Sigmoid colon (tissue), 4 donors: ENCODE measurements at regions not wholly inside any gene's neighbourhood (a gene's known extent, or its start where the extent isn't known, plus 50 kb on each side); places are given as distances from the start of the nearest gene placed in this dataset.

Experiments
- EP300 ChIP-seq, 4 donors: sonication (generic); formaldehyde crosslinking; IDR thresholded peaks; one replicate each; pipeline ENCODE4 v1.6.1; 2017; ENCODE audit warnings: antibody characterized with exemption in 4 of 4
- POLR2AphosphoS5 ChIP-seq, 4 donors: sonication (generic); formaldehyde crosslinking; IDR thresholded peaks; one replicate each; pipeline ENCODE4 v1.6.1; 2017; ENCODE audit warnings: antibody characterized with exemption in 4 of 4
- TF ChIP-seq, protein P1 (sequence below), 4 experiments: fragments of 450-650 bp in 3 of 4; fragments of 200-600 bp in 1 of 4; IDR thresholded peaks; one replicate each; pipeline ENCODE4 v1.5.1; 2016 to 2019; ENCODE audit warnings: antibody characterized with exemption in 4 of 4, mild to moderate bottlenecking in 3 of 4, moderate library complexity in 2 of 4

DNA sequence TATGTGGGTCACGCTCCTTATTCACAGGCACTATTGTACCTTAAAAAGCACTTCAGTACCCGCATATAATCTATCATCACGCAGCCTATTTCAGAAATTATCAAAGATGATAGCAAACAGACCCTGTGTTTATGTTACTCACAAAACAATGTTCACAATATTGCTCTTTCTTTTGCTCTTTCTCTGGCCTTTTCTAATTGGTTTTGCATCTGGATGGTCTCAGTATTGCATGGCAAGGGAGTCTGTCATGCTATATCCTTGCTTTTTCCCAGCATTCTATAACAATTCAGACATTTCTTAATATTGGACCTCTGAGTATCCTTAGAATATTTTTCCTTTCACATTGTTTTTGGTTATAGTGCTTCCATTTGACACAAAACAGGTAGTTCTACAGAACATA, 541.8 kb upstream of the KLF12 start:
- TF ChIP-seq EP300 (IDR thresholded peaks at IDR 0.05): no peak
- TF ChIP-seq, protein P1, sequence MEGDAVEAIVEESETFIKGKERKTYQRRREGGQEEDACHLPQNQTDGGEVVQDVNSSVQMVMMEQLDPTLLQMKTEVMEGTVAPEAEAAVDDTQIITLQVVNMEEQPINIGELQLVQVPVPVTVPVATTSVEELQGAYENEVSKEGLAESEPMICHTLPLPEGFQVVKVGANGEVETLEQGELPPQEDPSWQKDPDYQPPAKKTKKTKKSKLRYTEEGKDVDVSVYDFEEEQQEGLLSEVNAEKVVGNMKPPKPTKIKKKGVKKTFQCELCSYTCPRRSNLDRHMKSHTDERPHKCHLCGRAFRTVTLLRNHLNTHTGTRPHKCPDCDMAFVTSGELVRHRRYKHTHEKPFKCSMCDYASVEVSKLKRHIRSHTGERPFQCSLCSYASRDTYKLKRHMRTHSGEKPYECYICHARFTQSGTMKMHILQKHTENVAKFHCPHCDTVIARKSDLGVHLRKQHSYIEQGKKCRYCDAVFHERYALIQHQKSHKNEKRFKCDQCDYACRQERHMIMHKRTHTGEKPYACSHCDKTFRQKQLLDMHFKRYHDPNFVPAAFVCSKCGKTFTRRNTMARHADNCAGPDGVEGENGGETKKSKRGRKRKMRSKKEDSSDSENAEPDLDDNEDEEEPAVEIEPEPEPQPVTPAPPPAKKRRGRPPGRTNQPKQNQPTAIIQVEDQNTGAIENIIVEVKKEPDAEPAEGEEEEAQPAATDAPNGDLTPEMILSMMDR (IDR thresholded peaks at IDR 0.05): no peak
- no peak for TF ChIP-seq POLR2AphosphoS5 (IDR thresholded peaks at IDR 0.05)
